ENCODE measurements at regions not wholly inside any gene's neighbourhood (a gene's known extent, or its start where the extent isn't known, plus 50 kb on each side); places are given as distances from the start of the nearest gene placed in this dataset.
"Not testable (repeated sequence)": the region's sequence is repeated elsewhere in the genome, so short reads cannot be mapped to it uniquely, and the experiment has no call there.

DNA sequence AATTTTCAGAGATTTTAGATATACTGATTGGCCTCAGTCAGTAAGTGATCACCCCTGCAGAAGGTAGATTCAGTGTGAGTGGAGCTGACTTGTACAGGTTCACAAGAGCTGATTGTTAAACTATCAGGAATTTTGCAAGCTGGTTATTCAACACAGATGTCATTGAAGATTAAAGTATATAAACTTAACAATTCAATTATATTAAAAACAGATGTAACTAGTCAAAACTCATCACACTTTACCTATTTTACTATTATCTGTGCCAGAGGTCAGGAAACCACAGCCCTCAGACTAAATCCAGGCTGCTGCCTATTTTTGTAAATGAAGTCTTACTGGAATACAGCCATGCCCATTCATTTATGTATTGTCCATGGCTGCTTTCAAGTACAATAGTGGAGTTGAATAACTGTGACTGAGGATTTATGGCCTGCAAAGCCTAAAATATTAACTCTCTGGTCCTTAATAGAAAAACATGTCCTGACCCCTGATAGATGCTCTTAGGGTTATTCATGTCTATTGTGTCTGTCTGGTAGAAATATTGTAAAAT, 429.3 kb upstream of the PDZRN3 start:
- no peak for DNase-seq (ENCODE audit: low read depth)

DNA sequence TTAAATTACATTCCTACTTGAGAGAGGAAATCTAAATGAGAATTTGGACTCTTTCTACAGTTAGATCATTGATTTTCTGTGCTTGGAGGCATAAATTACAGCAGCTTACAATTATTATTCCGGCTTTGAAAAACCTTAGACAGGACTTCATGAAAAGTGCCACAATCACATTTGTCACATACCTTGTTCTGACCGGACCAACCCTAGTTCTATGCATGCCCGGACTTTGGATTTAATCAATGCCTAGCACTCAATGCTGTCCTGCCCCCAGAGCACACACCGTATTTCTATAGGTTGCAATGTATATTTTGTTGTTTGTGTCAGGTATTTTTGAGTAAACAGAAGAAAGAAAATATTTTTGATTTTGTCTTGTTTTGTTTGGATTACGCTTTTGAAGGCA, 424.7 kb upstream of the PDZRN3 start:
- DNase-seq (ENCODE audit: low read depth): no peak

GRCh38 chr3:74048699-74049098, 424.0 kb upstream of the PDZRN3 start:
- no peak for DNase-seq (ENCODE audit: low read depth)

GRCh38 chr3:74045000-74045399, 420.3 kb upstream of the PDZRN3 start:
- no peak for DNase-seq (ENCODE audit: low read depth)

- no peak for DNase-seq (ENCODE audit: low read depth)
Observed at GRCh38 chr3:74041068-74041675, 416.4 kb upstream of the PDZRN3 start.

DNA sequence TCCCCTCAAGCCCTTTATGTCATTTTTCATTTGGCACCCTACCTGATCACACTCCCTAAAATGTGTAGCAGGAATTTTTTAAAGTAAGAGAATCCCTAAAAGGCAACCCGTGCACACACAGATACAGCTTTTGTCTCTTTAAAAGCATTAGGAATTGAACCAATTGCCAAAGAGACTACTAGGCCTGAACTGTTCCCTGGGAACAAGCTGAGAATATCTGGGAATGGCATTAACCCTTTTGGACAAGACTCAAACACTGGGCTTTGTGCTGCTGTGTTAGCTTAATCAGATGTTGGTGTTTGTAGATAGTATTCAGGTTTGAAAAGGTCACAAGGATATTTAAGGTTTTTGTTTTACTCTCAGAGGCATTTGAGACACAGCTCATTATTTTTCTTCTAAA, 414.4 kb upstream of the PDZRN3 start:
- DNase-seq (ENCODE audit: low read depth): no peak

DNA sequence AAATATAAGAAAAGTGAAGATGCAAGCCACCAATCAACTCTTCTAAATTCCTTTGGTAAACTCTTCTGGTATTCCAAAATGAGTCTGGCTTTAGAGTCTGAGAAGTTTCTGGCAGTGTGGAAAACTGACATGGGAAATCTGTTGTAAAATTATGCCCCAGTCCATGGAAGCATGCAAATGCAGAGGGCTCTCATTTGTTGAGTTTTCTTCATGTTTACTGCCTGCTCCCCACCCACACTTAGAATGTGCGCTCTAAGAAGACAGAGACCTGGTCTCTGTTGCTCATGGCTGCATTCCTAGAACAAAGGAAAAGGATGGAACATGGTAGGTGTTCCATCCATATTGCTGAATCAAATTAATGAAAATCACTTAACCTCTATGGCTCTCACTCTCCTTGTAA, 411.8 kb upstream of the PDZRN3 start:
- no peak for DNase-seq (ENCODE audit: low read depth)

- no peak for DNase-seq (ENCODE audit: low read depth)
Observed at GRCh38 chr3:74036102-74036501, 411.4 kb upstream of the PDZRN3 start.

DNA sequence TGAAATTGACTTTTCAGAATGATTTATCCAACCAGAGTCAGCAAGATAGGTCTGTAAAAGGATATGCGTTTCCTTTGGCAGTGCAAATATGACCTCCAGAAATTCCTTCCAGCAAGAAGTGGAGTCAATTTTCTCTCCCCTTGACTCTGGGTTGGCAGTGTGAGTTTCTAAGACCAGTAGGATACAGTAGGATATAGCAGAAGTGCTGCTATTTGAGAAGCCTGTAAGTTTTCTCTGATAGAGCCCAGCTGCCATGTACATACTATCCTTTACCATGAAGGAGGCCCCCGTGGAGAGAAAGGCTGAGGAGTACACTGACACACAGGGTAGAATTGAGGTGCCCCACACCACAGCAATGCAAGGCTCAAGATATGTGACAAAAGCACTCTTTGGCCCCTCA, 409.1 kb upstream of the PDZRN3 start:
- DNase-seq (ENCODE audit: low read depth): no peak

DNA sequence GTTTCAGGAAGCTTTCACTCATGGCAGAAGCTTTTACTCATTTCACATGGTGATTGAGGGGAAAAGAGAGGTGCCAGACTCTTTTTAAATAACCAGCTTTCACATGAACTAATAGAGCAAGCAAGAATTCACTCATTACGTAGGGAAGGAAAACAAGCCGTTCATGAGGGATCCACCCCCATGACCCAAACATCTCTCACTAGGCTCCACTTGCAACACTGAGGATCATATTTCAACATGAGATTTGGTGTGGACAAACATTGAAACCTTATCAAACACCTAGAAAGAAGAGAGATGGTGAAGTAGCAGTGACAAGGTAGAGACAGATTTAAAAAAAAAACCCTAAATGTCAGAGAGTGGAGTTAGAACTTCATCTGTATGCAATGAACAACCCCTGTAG, 408.6 kb upstream of the PDZRN3 start:
- no peak for DNase-seq (ENCODE audit: low read depth)

DNA sequence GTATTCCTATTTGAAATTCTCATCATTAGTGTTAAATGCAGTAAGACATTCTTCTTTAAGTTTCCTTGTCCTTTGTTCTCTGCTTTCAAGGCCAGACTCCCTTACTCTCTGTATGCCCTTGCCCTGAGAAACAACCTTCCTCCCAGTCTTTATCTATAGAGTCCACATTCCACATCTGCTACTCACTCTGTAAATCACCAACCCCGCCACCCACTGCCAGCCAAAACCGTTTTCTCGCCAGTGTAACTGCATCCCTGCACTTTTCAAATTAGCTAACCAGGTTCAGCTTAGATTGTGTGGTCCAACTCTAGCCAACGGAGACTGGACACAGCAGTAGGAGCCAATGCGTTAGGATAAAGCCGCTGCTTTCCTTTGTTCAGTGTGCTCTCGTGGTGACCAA, 402.4 kb upstream of the PDZRN3 start:
- DNase-seq (ENCODE audit: low read depth): no peak

- DNase-seq (ENCODE audit: low read depth): no peak
Observed at GRCh38 chr3:74023395-74023794, 398.7 kb upstream of the PDZRN3 start.

DNA sequence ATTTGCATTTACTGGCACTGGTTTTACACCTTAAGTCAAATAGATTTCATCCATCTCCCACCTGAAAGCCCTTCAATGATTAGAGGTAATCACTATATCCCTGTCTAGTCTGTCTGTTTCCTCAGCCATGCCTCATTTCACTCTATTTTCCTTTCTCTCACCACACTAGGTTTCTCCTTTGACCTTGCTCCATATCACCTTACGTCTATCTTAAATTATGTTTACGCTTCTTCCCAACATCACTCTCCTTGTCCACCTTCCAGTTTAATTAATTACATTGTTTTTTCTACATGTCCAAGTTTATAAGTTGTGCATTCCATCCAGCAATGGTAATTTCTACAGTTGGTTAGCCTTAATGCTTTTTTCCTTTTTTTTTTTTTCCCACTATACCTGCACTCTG, 396.7 kb upstream of the PDZRN3 start:
- no peak for DNase-seq (ENCODE audit: low read depth)

DNA sequence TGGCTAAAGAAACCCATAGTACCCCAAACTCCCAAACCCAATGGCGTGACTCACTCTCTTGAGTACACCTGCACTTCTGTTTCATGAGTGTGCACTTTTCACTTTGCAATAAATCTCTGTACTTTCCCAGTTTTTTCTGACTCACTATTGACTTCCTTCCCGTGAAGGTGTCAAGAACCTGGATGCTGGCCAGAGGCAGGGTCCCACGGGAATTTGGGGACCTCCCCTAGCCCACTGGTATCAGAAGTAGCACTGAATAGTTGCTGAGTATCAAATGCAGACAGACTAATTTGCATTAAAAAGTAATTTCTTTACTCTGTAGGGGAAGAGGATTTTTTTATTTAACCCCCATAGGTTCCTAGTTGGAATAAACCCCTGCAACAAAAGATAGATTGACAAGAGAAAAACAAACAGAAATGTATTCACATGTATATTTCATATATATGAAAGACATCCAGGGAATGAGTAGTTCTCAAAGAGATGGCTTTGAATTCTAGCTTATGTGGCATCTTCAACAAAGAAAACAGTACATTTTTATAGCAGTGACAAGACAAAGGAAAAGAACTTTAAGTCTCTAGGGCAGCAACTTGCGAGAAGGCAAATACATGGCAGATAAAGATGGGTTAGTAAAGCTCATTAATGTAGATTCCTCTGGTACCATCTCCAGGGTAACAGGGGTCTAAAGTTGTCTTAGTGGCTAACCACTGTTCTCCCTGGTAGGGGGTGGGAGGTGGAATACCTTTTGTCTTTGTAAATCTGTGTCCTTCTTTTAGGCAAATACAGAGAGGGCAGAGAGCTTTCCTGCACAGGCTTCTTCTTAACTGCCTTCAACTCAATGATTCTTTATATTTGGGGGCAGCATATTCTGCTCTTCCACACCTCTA, 385.5 kb upstream of the PDZRN3 start:
- no peak for DNase-seq (ENCODE audit: low read depth)

- no peak for DNase-seq (ENCODE audit: low read depth)
Observed at GRCh38 chr3:74004386-74004785, 379.6 kb upstream of the PDZRN3 start.

GRCh38 chr3:74003734-74004133, 379.0 kb upstream of the PDZRN3 start:
- DNase-seq (ENCODE audit: low read depth): no peak

DNA sequence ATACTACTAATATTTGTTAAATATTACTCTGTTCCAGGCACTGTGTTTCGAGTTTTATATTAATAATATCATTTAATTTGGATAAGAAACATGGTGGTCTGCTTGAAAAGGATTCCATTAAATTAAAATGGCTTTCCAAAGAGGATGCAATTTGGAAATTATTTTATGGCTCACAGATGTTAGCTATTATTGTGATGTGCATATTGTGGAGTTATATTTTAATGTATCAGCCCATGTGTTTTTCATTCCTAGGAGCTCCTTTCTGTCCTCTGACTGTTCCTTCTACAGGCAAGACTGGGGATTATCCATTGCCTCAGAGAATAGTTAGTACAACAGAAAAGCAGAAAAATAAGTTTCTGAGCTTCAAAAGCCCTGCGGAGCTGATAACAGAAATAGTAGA, 376.7 kb upstream of the PDZRN3 start:
- peak; percentile 2 for DNase-seq (ENCODE audit: low read depth)

DNA sequence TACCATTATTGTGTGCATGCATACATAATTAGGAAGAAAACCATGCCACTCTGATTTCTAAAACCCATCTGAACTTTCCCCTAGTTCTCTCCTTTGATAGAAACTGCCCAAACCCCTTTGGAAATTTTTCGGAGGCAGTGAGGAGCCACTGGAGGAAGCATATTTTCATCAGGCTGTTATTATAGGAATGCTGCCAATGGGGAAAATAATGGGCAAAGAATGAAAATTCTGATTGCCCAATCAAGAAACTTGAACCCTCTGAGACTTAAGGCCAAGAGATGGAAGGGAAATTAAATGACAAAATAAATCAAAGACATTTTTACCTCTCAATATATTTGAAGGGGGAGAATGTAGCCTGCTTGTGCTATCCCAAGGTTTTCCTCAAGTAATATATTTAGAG, 376.0 kb upstream of the PDZRN3 start:
- DNase-seq (ENCODE audit: low read depth): peak; percentile 20

GRCh38 chr3:73999501-73999900, 374.8 kb upstream of the PDZRN3 start:
- DNase-seq (ENCODE audit: low read depth): peak; percentile 2

- DNase-seq (ENCODE audit: low read depth): not testable (repeated sequence)
Observed at GRCh38 chr3:73990691-73991090, 365.9 kb upstream of the PDZRN3 start.

DNA sequence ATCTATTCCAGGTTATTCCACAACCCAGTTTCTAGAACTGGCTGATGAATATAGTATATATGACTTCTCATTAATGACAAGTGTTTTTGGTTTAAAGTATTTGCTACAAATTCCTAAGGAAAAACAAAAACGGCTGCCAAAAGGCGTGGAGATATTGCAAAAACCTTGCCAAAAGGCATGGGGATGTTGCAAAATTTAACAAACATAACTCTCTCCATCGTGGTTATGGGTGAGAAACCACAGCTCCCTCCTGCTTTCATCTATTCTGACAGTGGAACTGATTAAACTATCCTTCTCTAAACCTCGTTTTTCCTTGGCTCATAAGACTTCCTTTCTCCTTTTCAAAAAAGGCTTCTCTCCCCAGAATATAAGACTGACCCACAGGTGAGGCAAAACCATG, 342.0 kb upstream of the PDZRN3 start:
- DNase-seq (ENCODE audit: low read depth): no peak

GRCh38 chr3:73964818-73965217, 340.1 kb upstream of the PDZRN3 start:
- DNase-seq (ENCODE audit: low read depth): no peak

DNA sequence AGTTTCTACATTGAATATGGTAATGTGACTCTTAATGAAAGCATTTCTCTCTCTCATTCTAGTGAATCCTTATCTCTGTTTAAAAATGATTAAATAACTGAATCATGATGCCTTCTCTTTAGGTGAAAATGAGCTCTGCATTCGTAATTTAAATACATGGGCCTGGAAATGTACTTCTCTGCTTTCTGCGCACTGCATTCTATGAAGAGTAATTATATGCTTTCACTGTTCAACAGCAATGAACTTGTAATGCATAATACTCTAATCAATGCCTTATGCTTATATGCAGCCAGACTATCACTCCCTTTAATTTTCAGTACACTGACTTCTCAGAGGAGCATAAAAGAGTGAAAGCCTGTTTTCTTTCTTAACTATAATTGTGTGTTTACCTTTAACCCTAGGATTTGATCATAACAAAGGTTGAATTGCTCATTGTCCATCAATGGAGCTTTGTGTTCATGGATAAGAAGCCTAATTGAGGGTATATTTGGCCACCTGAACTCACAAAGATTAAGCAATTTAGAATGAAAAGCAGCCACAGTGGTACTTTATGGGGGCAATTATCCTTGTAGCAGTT, 330.8 kb upstream of the PDZRN3 start:
- DNase-seq (ENCODE audit: low read depth): no peak

Measured in GM04503 (cell line).